ENCODE measurements at regions not wholly inside any gene's neighbourhood (a gene's known extent, or its start where the extent isn't known, plus 50 kb on each side); places are given as distances from the start of the nearest gene placed in this dataset.

GRCh38 chr16:54504372-54504771, 217.8 kb upstream of the IRX3 start:
- Mint-ChIP-seq H3K4me3 (no peak overlapping the region), H3K4me1 (no peaks in the 10 kb centered on the region), H3K36me3 (no peaks in the 10 kb centered on the region), H3K27ac (no peak overlapping the region), H3K9me3 (peaks cover 4% of the 10 kb centered on the region), H3K27me3 (peaks cover 4% of the 10 kb centered on the region)
- DNase-seq (ENCODE audit: low spot score in 2 of 2) (no peak), ATAC-seq (ENCODE audit: low read depth) (no peak)

- DNase-seq (ENCODE audit: low spot score in 2 of 2) (no peak), ATAC-seq (ENCODE audit: low read depth) (no peak)
- peaks cover 4% of the 10 kb centered on the region for H3K27me3 Mint-ChIP-seq
- H3K9me3 Mint-ChIP-seq = peaks cover 4% of the 10 kb centered on the region
- H3K36me3 Mint-ChIP-seq = no peaks in the 10 kb centered on the region
- H3K27ac Mint-ChIP-seq = no peak overlapping the region
- H3K4me1 Mint-ChIP-seq = no peaks in the 10 kb centered on the region
- no peak overlapping the region for H3K4me3 Mint-ChIP-seq
Observed at GRCh38 chr16:54503856-54504219, 217.3 kb upstream of the IRX3 start.

- H3K4me3 Mint-ChIP-seq = no peak overlapping the region
- ATAC-seq (ENCODE audit: low read depth) = no peak
- H3K27ac Mint-ChIP-seq = no peak overlapping the region
- no peaks in the 10 kb centered on the region for H3K4me1 Mint-ChIP-seq
- peaks cover 6% of the 10 kb centered on the region for H3K9me3 Mint-ChIP-seq
- DNase-seq (ENCODE audit: low spot score in 2 of 2) = no peak
- peaks cover 4% of the 10 kb centered on the region for H3K27me3 Mint-ChIP-seq
- H3K36me3 Mint-ChIP-seq = no peaks in the 10 kb centered on the region
Observed at GRCh38 chr16:54503011-54503855, 216.6 kb upstream of the IRX3 start.

- Mint-ChIP-seq H3K36me3 (no peaks in the 10 kb centered on the region), H3K4me1 (no peaks in the 10 kb centered on the region), H3K27ac (no peak overlapping the region), H3K27me3 (peaks cover 4% of the 10 kb centered on the region), H3K9me3 (peaks cover 11% of the 10 kb centered on the region), H3K4me3 (no peak overlapping the region)
- ATAC-seq (ENCODE audit: low read depth) (no peak), DNase-seq (ENCODE audit: low spot score in 2 of 2) (no peak)
Observed at GRCh38 chr16:54501797-54502196, 215.2 kb upstream of the IRX3 start.

- peaks cover 9% of the 10 kb centered on the region for H3K9me3 Mint-ChIP-seq
- DNase-seq (ENCODE audit: low spot score in 2 of 2) (no peak), ATAC-seq (ENCODE audit: low read depth) (no peak)
- H3K27me3 Mint-ChIP-seq = no peaks in the 10 kb centered on the region
- no peaks in the 10 kb centered on the region for H3K36me3 Mint-ChIP-seq
- no peak overlapping the region for H3K4me3 Mint-ChIP-seq
- no peak overlapping the region for H3K27ac Mint-ChIP-seq
- no peaks in the 10 kb centered on the region for H3K4me1 Mint-ChIP-seq
Observed at GRCh38 chr16:54493594-54493993, 207.0 kb upstream of the IRX3 start.

GRCh38 chr16:54493061-54493460, 206.5 kb upstream of the IRX3 start:
- Mint-ChIP-seq H3K4me3 (no peak overlapping the region), H3K27ac (no peak overlapping the region), H3K4me1 (no peaks in the 10 kb centered on the region), H3K27me3 (no peaks in the 10 kb centered on the region), H3K36me3 (no peaks in the 10 kb centered on the region), H3K9me3 (peaks cover 6% of the 10 kb centered on the region)
- ATAC-seq (ENCODE audit: low read depth) (no peak), DNase-seq (ENCODE audit: low spot score in 2 of 2) (no peak)

GRCh38 chr16:54490112-54490488, 203.5 kb upstream of the IRX3 start:
- no peaks in the 10 kb centered on the region for H3K27me3 Mint-ChIP-seq
- H3K4me1 Mint-ChIP-seq = no peaks in the 10 kb centered on the region
- ATAC-seq (ENCODE audit: low read depth) (no peak), DNase-seq (ENCODE audit: low spot score in 2 of 2) (no peak)
- H3K4me3 Mint-ChIP-seq = no peak overlapping the region
- H3K27ac Mint-ChIP-seq = no peak overlapping the region
- H3K9me3 Mint-ChIP-seq = no peaks in the 10 kb centered on the region
- H3K36me3 Mint-ChIP-seq = no peaks in the 10 kb centered on the region

- Mint-ChIP-seq H3K36me3 (no peaks in the 10 kb centered on the region), H3K27me3 (no peaks in the 10 kb centered on the region), H3K27ac (no peak overlapping the region), H3K4me3 (no peak overlapping the region), H3K9me3 (no peaks in the 10 kb centered on the region), H3K4me1 (no peaks in the 10 kb centered on the region)
- no peak for DNase-seq (ENCODE audit: low spot score in 2 of 2)
- ATAC-seq (ENCODE audit: low read depth) = no peak
Observed at GRCh38 chr16:54489225-54490111, 202.9 kb upstream of the IRX3 start.

- DNase-seq (ENCODE audit: low spot score in 2 of 2) (no peak), ATAC-seq (ENCODE audit: low read depth) (no peak)
- no peaks in the 10 kb centered on the region for H3K36me3 Mint-ChIP-seq
- H3K9me3 Mint-ChIP-seq = no peaks in the 10 kb centered on the region
- no peaks in the 10 kb centered on the region for H3K27me3 Mint-ChIP-seq
- H3K27ac Mint-ChIP-seq = no peak overlapping the region
- H3K4me3 Mint-ChIP-seq = no peak overlapping the region
- H3K4me1 Mint-ChIP-seq = no peaks in the 10 kb centered on the region
Observed at GRCh38 chr16:54488729-54489128, 202.1 kb upstream of the IRX3 start.

- no peaks in the 10 kb centered on the region for H3K27me3 Mint-ChIP-seq
- no peaks in the 10 kb centered on the region for H3K9me3 Mint-ChIP-seq
- ATAC-seq (ENCODE audit: low read depth) (no peak), DNase-seq (ENCODE audit: low spot score in 2 of 2) (no peak)
- H3K4me1 Mint-ChIP-seq = no peaks in the 10 kb centered on the region
- H3K36me3 Mint-ChIP-seq = no peaks in the 10 kb centered on the region
- no peak overlapping the region for H3K4me3 Mint-ChIP-seq
- no peak overlapping the region for H3K27ac Mint-ChIP-seq
Observed at GRCh38 chr16:54487933-54488332, 201.3 kb upstream of the IRX3 start.

- H3K4me3 Mint-ChIP-seq = no peak overlapping the region
- no peaks in the 10 kb centered on the region for H3K4me1 Mint-ChIP-seq
- H3K9me3 Mint-ChIP-seq = peaks cover 3% of the 10 kb centered on the region
- H3K36me3 Mint-ChIP-seq = no peaks in the 10 kb centered on the region
- no peak for ATAC-seq (ENCODE audit: low read depth)
- H3K27me3 Mint-ChIP-seq = no peaks in the 10 kb centered on the region
- no peak overlapping the region for H3K27ac Mint-ChIP-seq
- DNase-seq (ENCODE audit: low spot score in 2 of 2) = no peak
Observed at GRCh38 chr16:54484700-54485099, 198.1 kb upstream of the IRX3 start.

GRCh38 chr16:54482892-54483574, 196.4 kb upstream of the IRX3 start:
- H3K27ac Mint-ChIP-seq = no peak overlapping the region
- H3K27me3 Mint-ChIP-seq = no peaks in the 10 kb centered on the region
- H3K4me3 Mint-ChIP-seq = no peak overlapping the region
- H3K4me1 Mint-ChIP-seq = no peaks in the 10 kb centered on the region
- ATAC-seq (ENCODE audit: low read depth) = no peak
- no peaks in the 10 kb centered on the region for H3K36me3 Mint-ChIP-seq
- DNase-seq (ENCODE audit: low spot score in 2 of 2) = no peak
- peaks cover 3% of the 10 kb centered on the region for H3K9me3 Mint-ChIP-seq

GRCh38 chr16:54480429-54480828, 193.8 kb upstream of the IRX3 start:
- no peak overlapping the region for H3K27ac Mint-ChIP-seq

GRCh38 chr16:54479546-54479945, 193.0 kb upstream of the IRX3 start:
- Mint-ChIP-seq H3K9me3 (peaks cover 14% of the 10 kb centered on the region), H3K27me3 (no peaks in the 10 kb centered on the region), H3K4me1 (no peaks in the 10 kb centered on the region), H3K27ac (no peak overlapping the region), H3K4me3 (no peak overlapping the region), H3K36me3 (no peaks in the 10 kb centered on the region)
- ATAC-seq (ENCODE audit: low read depth) = no peak
- no peak for DNase-seq (ENCODE audit: low spot score in 2 of 2)

More at GRCh38 chr16:54480429-54480828, 193.8 kb upstream of the IRX3 start:
- ATAC-seq (ENCODE audit: low read depth) (no peak), DNase-seq (ENCODE audit: low spot score in 2 of 2) (no peak)
- H3K27me3 Mint-ChIP-seq = no peaks in the 10 kb centered on the region
- no peaks in the 10 kb centered on the region for H3K4me1 Mint-ChIP-seq
- no peaks in the 10 kb centered on the region for H3K36me3 Mint-ChIP-seq
- peaks cover 10% of the 10 kb centered on the region for H3K9me3 Mint-ChIP-seq
- H3K4me3 Mint-ChIP-seq = no peak overlapping the region
